ENCODE measurements at regions not wholly inside any gene's neighbourhood (a gene's known extent, or its start where the extent isn't known, plus 50 kb on each side); places are given as distances from the start of the nearest gene placed in this dataset.
"Not testable (repeated sequence)": the region's sequence is repeated elsewhere in the genome, so short reads cannot be mapped to it uniquely, and the experiment has no call there.

- DNase-seq = no peak
Measured at GRCh38 chr9:28127101-28127500, 553.8 kb upstream of the C9orf72 start.

GRCh38 chr9:28134446-28134976 is 561.2 kb upstream of the C9orf72 start:
- no peak for DNase-seq

- DNase-seq = no peak
Measured at GRCh38 chr9:28135549-28135948, 562.3 kb upstream of the C9orf72 start.

GRCh38 chr9:28136113-28136512 is 562.8 kb upstream of the C9orf72 start:
- DNase-seq = no peak

- not testable (repeated sequence) for DNase-seq
Measured at GRCh38 chr9:28147430-28147829, 574.1 kb upstream of the C9orf72 start.

GRCh38 chr9:28147923-28148597 is 574.8 kb upstream of the C9orf72 start:
- not testable (repeated sequence) for DNase-seq

- not testable (repeated sequence) for DNase-seq
Measured at GRCh38 chr9:28149361-28150050, 576.2 kb upstream of the C9orf72 start.

- no peak for DNase-seq
Measured at GRCh38 chr9:28155067-28155466, 581.8 kb upstream of the C9orf72 start.

GRCh38 chr9:28155671-28156070 is 582.4 kb upstream of the C9orf72 start:
- DNase-seq = no peak

GRCh38 chr9:28158451-28158850 is 585.2 kb upstream of the C9orf72 start:
- no peak for DNase-seq

GRCh38 chr9:28163619-28164018 is 590.3 kb upstream of the C9orf72 start:
- no peak for DNase-seq

GRCh38 chr9:28166179-28166578 is 592.9 kb upstream of the C9orf72 start:
- no peak for DNase-seq

GRCh38 chr9:28177142-28177541 is 603.9 kb upstream of the C9orf72 start:
- DNase-seq = no peak

GRCh38 chr9:28177925-28178324 is 604.6 kb upstream of the C9orf72 start:
- DNase-seq = no peak

- no peak for DNase-seq
Measured at GRCh38 chr9:28179893-28180292, 606.6 kb upstream of the C9orf72 start.

- no peak for DNase-seq
Measured at GRCh38 chr9:28190981-28191380, 617.7 kb upstream of the C9orf72 start.

- DNase-seq = no peak
Measured at GRCh38 chr9:28197653-28198052, 624.4 kb upstream of the C9orf72 start.

- no peak for DNase-seq
Measured at GRCh38 chr9:28203036-28203435, 629.8 kb upstream of the C9orf72 start.

- no peak for DNase-seq
Measured at GRCh38 chr9:28206280-28206679, 633.0 kb upstream of the C9orf72 start.

- DNase-seq = no peak
Measured at GRCh38 chr9:28207657-28208056, 634.4 kb upstream of the C9orf72 start.

- DNase-seq = no peak
Measured at GRCh38 chr9:28209130-28209529, 635.8 kb upstream of the C9orf72 start.

GRCh38 chr9:28212979-28213378 is 639.7 kb upstream of the C9orf72 start:
- no peak for DNase-seq

- no peak for DNase-seq
Measured at GRCh38 chr9:28215536-28216299, 642.4 kb upstream of the C9orf72 start.

- no peak for DNase-seq
Measured at GRCh38 chr9:28232686-28233085, 659.4 kb upstream of the C9orf72 start.
